Adipocyte (in vitro differentiated cells): ENCODE measurements at regions not wholly inside any gene's neighbourhood (a gene's known extent, or its start where the extent isn't known, plus 50 kb on each side); places are given as distances from the start of the nearest gene placed in this dataset.

Experiments
- DNase-seq: peaks from one replicate; pipeline ENCODE4 v3.0.0-alpha.2; 2015; ENCODE audit warnings: low read depth
- H3K27me3 ChIP-seq: replicated peaks from 2 replicates; pipeline ENCODE4 v1.7.0; 2013; ENCODE audit warnings: mild to moderate bottlenecking, low read length, moderate library complexity; ENCODE audit not compliant: control insufficient read depth, insufficient read depth
- H3K36me3 ChIP-seq: 2 replicates; pipeline ENCODE4 v1.7.0; 2013; ENCODE audit warnings: low read length, mild to moderate bottlenecking, moderate library complexity; ENCODE audit not compliant: control insufficient read depth, insufficient read depth, severe bottlenecking
- H3K4me1 ChIP-seq: 2 replicates; pipeline ENCODE4 v1.7.0; 2013; ENCODE audit warnings: mild to moderate bottlenecking, low read length, moderate library complexity; ENCODE audit not compliant: control insufficient read depth, insufficient read depth
- H3K4me3 ChIP-seq: 2 replicates; pipeline ENCODE4 v1.7.0; 2013; ENCODE audit warnings: mild to moderate bottlenecking, low read length, moderate library complexity
- H3K9ac ChIP-seq: 2 replicates; pipeline ENCODE4 v1.7.0; 2013; ENCODE audit warnings: mild to moderate bottlenecking, low read length, moderate library complexity
- H3K9me3 ChIP-seq: 2 replicates; pipeline ENCODE4 v1.7.0; 2013; ENCODE audit warnings: mild to moderate bottlenecking, low read length, moderate library complexity; ENCODE audit not compliant: control insufficient read depth

DNA sequence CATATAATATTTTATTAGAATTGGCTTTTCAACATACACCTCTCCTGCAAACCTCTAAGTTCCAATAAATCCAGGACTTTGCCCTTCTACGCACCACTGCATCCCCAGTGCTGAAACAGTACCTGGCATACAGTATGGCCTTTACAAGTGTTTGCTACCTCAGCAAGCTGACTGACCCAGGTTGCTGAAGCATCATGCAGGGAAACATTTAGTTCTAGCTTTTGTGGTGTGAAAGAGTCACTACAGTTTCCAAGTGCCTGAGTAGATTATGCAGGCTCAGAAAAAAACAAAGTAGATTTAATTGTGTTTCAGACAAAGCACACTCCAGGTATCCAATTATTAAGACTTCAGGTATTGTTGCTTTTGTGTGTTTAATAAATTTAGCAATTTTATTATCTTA lies 614.2 kb upstream of the NRSN1 start:
- Histone ChIP-seq H3K36me3 (no peaks in the 10 kb centered on the region), H3K9ac (no peak overlapping the region), H3K4me1 (no peaks in the 10 kb centered on the region), H3K9me3 (no peaks in the 10 kb centered on the region), H3K27me3 (no peaks in the 10 kb centered on the region), H3K4me3 (no peak overlapping the region)
- no peak for DNase-seq

DNA sequence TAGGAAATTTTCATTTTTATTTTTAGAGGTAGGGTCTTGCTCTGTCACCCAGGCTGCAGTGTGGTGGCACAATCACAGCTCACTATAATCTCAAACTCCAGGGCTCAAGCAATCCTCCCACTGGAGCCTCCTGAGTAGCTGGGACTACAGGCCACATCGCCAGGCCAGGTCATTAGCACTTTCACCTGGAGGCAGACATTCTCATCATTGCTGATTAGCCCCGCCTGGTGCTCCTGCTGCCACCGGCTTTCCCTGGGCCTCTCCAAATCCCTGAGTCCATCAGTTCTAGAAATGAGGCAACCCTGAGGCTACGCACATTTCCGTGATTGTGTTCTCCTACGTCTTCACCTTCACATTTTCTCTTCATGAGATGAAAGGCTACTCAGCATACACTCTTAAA lies 607.7 kb upstream of the NRSN1 start:
- Histone ChIP-seq H3K27me3 (no peaks in the 10 kb centered on the region), H3K9ac (no peak overlapping the region), H3K4me1 (no peaks in the 10 kb centered on the region), H3K36me3 (no peaks in the 10 kb centered on the region), H3K4me3 (no peak overlapping the region), H3K9me3 (no peaks in the 10 kb centered on the region)
- DNase-seq = no peak

DNA sequence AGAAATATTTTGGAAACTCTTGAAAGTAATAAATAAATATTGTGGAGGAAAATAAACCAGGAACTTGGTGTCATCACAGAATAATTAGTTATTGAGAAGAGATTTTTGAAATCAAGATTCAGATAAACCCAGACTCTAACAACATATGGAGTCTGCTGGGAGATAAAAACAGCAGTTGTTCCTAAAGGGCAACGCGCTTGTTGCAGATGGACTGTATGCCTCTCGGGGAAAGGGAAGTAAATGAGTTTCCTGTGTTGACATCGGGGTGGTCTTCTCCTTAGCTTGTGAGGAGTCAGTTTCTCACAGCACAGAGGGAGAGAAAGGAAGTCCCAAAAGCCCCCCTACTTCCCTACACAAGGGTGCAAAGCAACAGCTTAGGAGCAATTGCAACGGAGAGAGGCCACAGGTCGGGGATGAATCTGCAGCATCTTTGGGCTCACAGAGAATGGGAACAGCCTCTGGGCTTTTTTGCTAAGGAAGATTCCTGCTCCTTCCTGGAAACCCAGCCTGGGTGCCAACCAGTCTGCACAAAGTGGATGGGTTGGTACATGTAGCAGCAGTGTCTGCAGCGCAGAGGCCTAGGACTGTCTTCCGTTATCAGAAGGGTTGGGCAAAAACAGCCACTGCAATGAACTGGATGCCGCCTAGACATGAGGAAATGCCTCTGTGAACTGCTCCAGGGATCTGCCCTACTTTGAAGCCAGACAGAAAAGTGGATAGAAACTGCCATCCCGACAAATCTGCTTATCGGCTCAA lies 603.0 kb upstream of the NRSN1 start:
- Histone ChIP-seq H3K27me3 (no peaks in the 10 kb centered on the region), H3K4me3 (no peak overlapping the region), H3K9ac (no peak overlapping the region), H3K9me3 (no peaks in the 10 kb centered on the region), H3K36me3 (no peaks in the 10 kb centered on the region), H3K4me1 (no peaks in the 10 kb centered on the region)
- DNase-seq = no peak

DNA sequence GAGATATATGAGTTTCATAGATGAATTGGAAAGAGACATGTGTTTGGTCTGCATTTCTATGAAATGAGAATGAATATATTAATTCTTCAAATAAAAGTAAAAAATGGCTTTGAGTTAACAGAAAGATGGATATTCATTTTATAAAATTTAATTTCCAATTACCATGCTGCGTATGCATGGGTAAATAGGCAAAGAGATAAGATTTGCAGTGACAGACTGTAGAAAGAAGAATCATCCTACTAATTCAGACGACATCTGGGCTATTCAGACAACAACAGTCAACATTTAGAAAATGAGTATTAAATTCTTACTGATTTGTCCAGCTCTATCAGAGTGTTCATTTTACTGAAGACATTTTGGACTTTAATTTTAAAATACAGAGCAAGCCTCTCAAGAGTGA lies 602.2 kb upstream of the NRSN1 start:
- H3K36me3 ChIP-seq = no peaks in the 10 kb centered on the region
- H3K4me1 ChIP-seq = no peaks in the 10 kb centered on the region
- H3K9ac ChIP-seq = no peak overlapping the region
- no peak overlapping the region for H3K4me3 ChIP-seq
- DNase-seq = no peak
- no peaks in the 10 kb centered on the region for H3K9me3 ChIP-seq
- no peaks in the 10 kb centered on the region for H3K27me3 ChIP-seq

DNA sequence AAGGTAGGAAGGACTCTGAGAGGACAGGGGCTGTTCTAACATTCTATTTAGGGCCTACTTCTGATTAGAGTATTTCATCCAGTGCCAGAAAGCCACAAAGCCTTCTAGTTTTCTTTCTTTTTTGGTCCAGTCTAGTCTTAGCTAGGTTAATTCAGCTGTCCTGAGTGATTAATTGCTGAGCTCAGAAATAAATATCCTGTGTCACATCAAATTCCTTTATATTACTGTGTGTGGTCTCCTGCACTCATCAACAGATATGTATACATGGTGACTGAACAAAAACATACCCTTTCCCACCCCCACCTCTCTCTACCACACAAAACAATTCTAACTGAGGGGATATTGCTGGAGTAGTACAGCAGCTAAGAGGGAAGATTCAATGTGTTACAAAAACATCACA lies 601.5 kb upstream of the NRSN1 start:
- peaks cover 3% of the 10 kb centered on the region for H3K9me3 ChIP-seq

DNA sequence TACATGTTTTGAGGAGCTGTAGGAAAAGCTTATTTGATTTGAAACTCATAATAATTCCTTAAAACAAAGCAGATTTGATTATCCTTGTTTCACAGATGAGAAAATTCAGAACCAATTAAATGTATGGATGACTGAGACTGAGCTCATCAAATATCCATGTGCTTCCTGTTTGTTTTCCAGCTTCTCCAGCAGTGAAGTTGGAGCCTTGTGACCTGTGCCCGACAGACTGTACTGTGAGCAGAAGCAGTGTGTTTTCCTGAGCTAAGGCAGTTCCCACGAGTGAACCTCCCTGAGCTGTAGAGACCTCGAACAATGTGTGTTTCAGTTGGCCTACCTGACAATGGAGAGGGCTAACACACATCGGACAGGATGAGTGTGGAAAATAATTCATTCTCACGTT lies 599.5 kb upstream of the NRSN1 start:
- peaks cover 5% of the 10 kb centered on the region for H3K4me1 ChIP-seq
- no peaks in the 10 kb centered on the region for H3K27me3 ChIP-seq
- no peaks in the 10 kb centered on the region for H3K36me3 ChIP-seq
- DNase-seq = no peak
- no peak overlapping the region for H3K4me3 ChIP-seq
- H3K9ac ChIP-seq = no peak overlapping the region
- peaks cover 5% of the 10 kb centered on the region for H3K9me3 ChIP-seq

More for the DNA sequence above, 601.5 kb upstream of the NRSN1 start:
- Histone ChIP-seq H3K4me1 (no peaks in the 10 kb centered on the region), H3K9ac (no peak overlapping the region), H3K36me3 (no peaks in the 10 kb centered on the region), H3K4me3 (no peak overlapping the region), H3K27me3 (no peaks in the 10 kb centered on the region)
- no peak for DNase-seq

DNA sequence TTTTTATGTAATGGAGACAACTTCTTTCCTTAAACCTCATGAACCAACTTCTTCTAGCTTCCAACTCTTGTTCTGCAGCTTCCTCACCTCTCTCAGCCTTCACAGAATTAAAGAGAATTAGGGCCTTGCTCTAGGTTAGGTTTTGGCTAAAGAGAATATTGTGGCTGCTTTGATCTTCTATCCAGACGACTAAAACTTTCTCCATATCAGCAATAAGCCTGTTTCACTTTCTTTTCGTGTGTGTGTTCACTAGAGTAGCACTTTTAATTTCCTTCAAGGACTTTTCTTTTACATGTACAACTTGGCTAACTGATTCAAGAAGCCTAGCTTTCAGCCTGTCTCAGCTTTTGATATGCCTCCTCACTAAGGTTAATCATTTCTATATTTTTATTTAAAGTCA lies 596.1 kb upstream of the NRSN1 start:
- H3K9ac ChIP-seq = no peak overlapping the region
- DNase-seq = peak; percentile 4
- peaks cover 5% of the 10 kb centered on the region for H3K9me3 ChIP-seq
- H3K4me1 ChIP-seq = peaks cover 25% of the 10 kb centered on the region
- no peaks in the 10 kb centered on the region for H3K36me3 ChIP-seq
- no peaks in the 10 kb centered on the region for H3K27me3 ChIP-seq
- no peak overlapping the region for H3K4me3 ChIP-seq

DNA sequence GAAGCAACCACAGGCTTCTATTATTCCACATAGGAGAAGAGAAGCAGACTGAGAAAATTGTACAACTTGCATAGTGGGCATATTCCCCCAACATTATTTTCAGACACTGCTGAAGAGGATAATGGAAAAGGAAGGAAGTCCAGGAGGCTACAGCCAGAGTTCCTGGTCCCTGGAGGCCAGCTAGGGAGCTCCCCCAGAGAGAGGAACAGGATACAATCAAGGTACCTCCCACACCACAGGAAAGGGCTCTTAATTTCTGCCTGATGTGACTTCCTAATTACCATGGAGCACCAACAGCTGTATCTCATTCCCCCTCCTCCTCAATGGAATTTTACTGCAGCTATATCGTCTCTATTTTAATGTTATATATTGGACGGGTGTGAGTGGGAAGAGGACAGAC lies 594.3 kb upstream of the NRSN1 start:
- no peak for DNase-seq
- Histone ChIP-seq H3K4me3 (no peak overlapping the region), H3K4me1 (peaks cover 25% of the 10 kb centered on the region), H3K36me3 (no peaks in the 10 kb centered on the region), H3K9ac (no peak overlapping the region), H3K27me3 (no peaks in the 10 kb centered on the region), H3K9me3 (peaks cover 5% of the 10 kb centered on the region)

DNA sequence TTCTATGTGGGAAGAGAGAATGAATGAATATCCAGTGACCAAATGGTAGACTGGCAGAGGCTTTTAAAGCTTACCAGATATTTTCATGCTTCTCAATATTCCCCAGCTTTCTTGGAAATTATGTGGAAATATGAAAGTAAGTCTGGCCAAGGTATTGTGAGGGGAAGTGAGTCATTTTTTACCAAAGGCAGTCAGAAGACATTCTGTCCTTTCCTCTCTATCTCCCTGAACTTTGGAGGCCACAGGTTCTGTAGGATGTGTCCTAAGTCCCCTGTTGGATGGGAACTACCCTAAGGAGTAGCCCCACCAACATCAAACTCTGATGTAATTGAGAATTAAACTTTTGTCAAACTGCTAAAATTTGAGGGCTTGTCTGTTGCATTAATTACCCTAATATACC lies 593.8 kb upstream of the NRSN1 start:
- H3K36me3 ChIP-seq = no peaks in the 10 kb centered on the region
- no peaks in the 10 kb centered on the region for H3K27me3 ChIP-seq
- no peak overlapping the region for H3K4me3 ChIP-seq
- DNase-seq = peak; percentile 49
- H3K4me1 ChIP-seq = peaks cover 25% of the 10 kb centered on the region
- peaks cover 5% of the 10 kb centered on the region for H3K9me3 ChIP-seq
- H3K9ac ChIP-seq = no peak overlapping the region

DNA sequence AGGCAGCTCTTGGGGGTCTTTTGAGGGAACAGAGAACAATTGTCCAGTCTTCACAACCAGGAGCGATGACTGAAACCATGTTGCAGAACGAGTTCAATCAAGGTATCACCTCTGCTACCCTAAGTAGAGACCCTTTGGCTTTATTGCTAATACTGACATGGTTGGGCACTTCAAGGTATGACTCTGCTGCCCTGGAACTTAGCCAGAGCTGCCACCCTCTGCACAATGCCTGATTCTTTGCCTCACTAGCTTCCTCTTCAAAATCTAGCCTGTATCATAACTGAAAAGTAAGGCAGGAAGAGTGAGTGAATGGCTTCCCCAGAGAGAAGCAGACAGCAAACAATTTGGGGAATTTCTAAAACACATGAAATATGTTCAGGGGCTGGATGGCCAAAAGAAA lies 592.7 kb upstream of the NRSN1 start:
- Histone ChIP-seq H3K9me3 (peaks cover 5% of the 10 kb centered on the region), H3K9ac (no peak overlapping the region), H3K4me3 (no peak overlapping the region), H3K36me3 (no peaks in the 10 kb centered on the region), H3K4me1 (peaks cover 25% of the 10 kb centered on the region), H3K27me3 (no peaks in the 10 kb centered on the region)
- DNase-seq = no peak

DNA sequence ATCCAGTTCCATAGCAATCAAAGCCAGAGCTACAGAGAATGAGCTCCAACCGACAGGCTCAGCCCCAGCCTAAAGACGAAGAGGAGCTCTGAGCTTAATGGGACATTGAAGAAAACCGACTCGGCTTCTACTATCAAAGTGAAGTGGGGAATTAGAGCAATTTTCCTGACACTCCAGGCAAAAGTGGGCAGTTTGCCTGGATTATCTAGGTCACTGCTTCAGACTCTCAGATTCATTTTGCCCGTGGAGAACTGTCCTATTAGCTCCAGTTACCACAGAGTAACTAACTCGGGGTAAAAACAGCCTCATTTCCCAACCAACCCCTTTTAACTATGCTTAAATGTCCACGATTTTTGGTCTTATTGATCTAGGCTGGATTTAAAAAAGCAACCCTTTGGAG lies 592.1 kb upstream of the NRSN1 start:
- Histone ChIP-seq H3K9ac (no peak overlapping the region), H3K4me3 (peak overlapping the region; percentile 18), H3K36me3 (no peaks in the 10 kb centered on the region), H3K9me3 (peaks cover 5% of the 10 kb centered on the region), H3K4me1 (peaks cover 25% of the 10 kb centered on the region), H3K27me3 (no peaks in the 10 kb centered on the region)
- no peak for DNase-seq

DNA sequence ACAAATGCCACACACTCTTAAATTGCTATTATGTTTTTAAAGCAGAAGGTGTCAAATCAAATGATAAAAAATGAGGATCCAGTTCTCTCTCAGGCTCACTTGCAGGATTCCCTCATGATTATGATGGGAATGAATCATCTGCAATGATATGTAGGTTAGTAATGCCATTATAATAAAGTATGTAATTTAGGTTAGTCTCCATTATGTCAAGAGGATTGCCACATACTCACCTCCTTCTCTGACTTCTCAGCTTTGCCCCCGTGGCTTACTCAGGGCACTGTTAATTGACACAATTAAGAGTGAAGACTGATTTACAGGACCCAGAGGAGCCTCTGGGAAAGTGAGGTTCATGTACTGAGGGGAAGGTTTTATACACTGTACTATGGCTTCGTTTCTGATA lies 591.7 kb upstream of the NRSN1 start:
- peak; percentile 7 for DNase-seq
- no peak overlapping the region for H3K9ac ChIP-seq

More for the DNA sequence above, 591.7 kb upstream of the NRSN1 start:
- peak overlapping the region; percentile 18 for H3K4me3 ChIP-seq
- no peaks in the 10 kb centered on the region for H3K27me3 ChIP-seq
- peaks cover 25% of the 10 kb centered on the region for H3K4me1 ChIP-seq
- H3K9me3 ChIP-seq = peaks cover 4% of the 10 kb centered on the region
- no peaks in the 10 kb centered on the region for H3K36me3 ChIP-seq
